H9 (cell line): ENCODE measurements at regions not wholly inside any gene's neighbourhood (a gene's known extent, or its start where the extent isn't known, plus 50 kb on each side); places are given as distances from the start of the nearest gene placed in this dataset.
"Not testable (repeated sequence)": the region's sequence is repeated elsewhere in the genome, so short reads cannot be mapped to it uniquely, and the experiment has no call there.

ENCODE experiments used
- DNase-seq: peaks from one replicate; pipeline ENCODE4 v3.0.0-alpha.2; 2017
- H2AFZ ChIP-seq: one replicate; pipeline ENCODE4 v1.6.1; 2013; ENCODE audit warnings: mild to moderate bottlenecking, low read length, control low read depth, moderate library complexity
- H2AK5ac ChIP-seq: 2 replicates; pipeline ENCODE4 v1.6.1; 2013; ENCODE audit warnings: low read length, control low read depth, mixed read lengths; ENCODE audit not compliant: insufficient read length
- H2BK120ac ChIP-seq: one replicate; pipeline ENCODE4 v1.6.1; 2013; ENCODE audit warnings: low read depth, mild to moderate bottlenecking, low read length, control low read depth, inconsistent platforms; ENCODE audit not compliant: poor library complexity, severe bottlenecking
- H2BK12ac ChIP-seq: 2 replicates; pipeline ENCODE4 v1.6.1; 2013; ENCODE audit warnings: low read length, control low read depth, mixed read lengths, low read depth; ENCODE audit not compliant: insufficient read length
- H2BK15ac ChIP-seq: 2 replicates; pipeline ENCODE4 v1.6.1; 2013; ENCODE audit warnings: low read depth, low read length, control low read depth
- H2BK20ac ChIP-seq: one replicate; pipeline ENCODE4 v1.6.1; 2013; ENCODE audit warnings: low read depth, mild to moderate bottlenecking, low read length, control low read depth, inconsistent platforms; ENCODE audit not compliant: poor library complexity, severe bottlenecking
- H2BK5ac ChIP-seq: 2 replicates; pipeline ENCODE4 v1.6.1; 2013; ENCODE audit warnings: low read length, control low read depth, mixed read lengths; ENCODE audit not compliant: insufficient read length
- H3K14ac ChIP-seq: 2 replicates; pipeline ENCODE4 v1.6.1; 2013; ENCODE audit warnings: low read length, control low read depth; ENCODE audit not compliant: insufficient read depth
- H3K18ac ChIP-seq: 2 replicates; pipeline ENCODE4 v1.6.1; 2013; ENCODE audit warnings: low read depth, mild to moderate bottlenecking, mixed read lengths, low read length, control low read depth; ENCODE audit not compliant: insufficient read length
- H3K23ac ChIP-seq: 2 replicates; pipeline ENCODE4 v1.6.1; 2013; ENCODE audit warnings: low read length, control low read depth, mixed read lengths, low read depth; ENCODE audit not compliant: insufficient read length
- H3K23me2 ChIP-seq: 2 replicates; pipeline ENCODE4 v1.6.1; 2013; ENCODE audit warnings: low read depth, mild to moderate bottlenecking, mixed read lengths, low read length, control low read depth; ENCODE audit not compliant: insufficient read length, poor library complexity, severe bottlenecking
- H3K27ac ChIP-seq: 2 replicates; pipeline ENCODE4 v1.5.1; 2013; ENCODE audit warnings: low read length, control low read depth, mixed read lengths, low read depth; ENCODE audit not compliant: insufficient read length
- H3K27me3 ChIP-seq: 2 replicates; pipeline ENCODE4 v1.6.1; 2013; ENCODE audit warnings: low read length, control low read depth, inconsistent platforms; ENCODE audit not compliant: insufficient read depth
- H3K4ac ChIP-seq: 2 replicates; pipeline ENCODE4 v1.6.1; 2013; ENCODE audit warnings: low read depth, mild to moderate bottlenecking, control low read depth, inconsistent platforms, low read length, moderate library complexity
- H3K4me1 ChIP-seq: 2 replicates; pipeline ENCODE4 v1.6.1; 2013; ENCODE audit warnings: low read length, control low read depth, inconsistent platforms; ENCODE audit not compliant: insufficient read depth
- H3K4me2 ChIP-seq: 2 replicates; pipeline ENCODE4 v1.6.1; 2013; ENCODE audit warnings: low read length, control low read depth, mixed read lengths; ENCODE audit not compliant: insufficient read length, insufficient read depth
- H3K56ac ChIP-seq: 2 replicates; pipeline ENCODE4 v1.6.1; 2013; ENCODE audit warnings: low read depth, mild to moderate bottlenecking, mixed read lengths, low read length, control low read depth; ENCODE audit not compliant: insufficient read length
- H3K79me1 ChIP-seq: 2 replicates; pipeline ENCODE4 v1.6.1; 2013; ENCODE audit warnings: low read depth, mild to moderate bottlenecking, moderate library complexity, low read length, control low read depth, inconsistent platforms; ENCODE audit not compliant: insufficient read depth, poor library complexity, severe bottlenecking
- H3K79me2 ChIP-seq: 2 replicates; pipeline ENCODE4 v1.6.1; 2013; ENCODE audit warnings: low read length, control low read depth, inconsistent platforms; ENCODE audit not compliant: insufficient read depth
- H3K9ac ChIP-seq: 2 replicates; pipeline ENCODE4 v1.6.1; 2013; ENCODE audit warnings: low read length, control low read depth, mixed read lengths; ENCODE audit not compliant: insufficient read length; ENCODE audit errors: extremely low read depth
- H3K9me3 ChIP-seq: one replicate; pipeline ENCODE4 v1.6.1; 2013; ENCODE audit warnings: low read depth, low read length, inconsistent platforms; ENCODE audit not compliant: control insufficient read depth
- H3T11ph ChIP-seq: one replicate; pipeline ENCODE4 v1.6.1; 2013; ENCODE audit warnings: mild to moderate bottlenecking, low read length, control low read depth, inconsistent platforms
- H4K20me1 ChIP-seq: one replicate; pipeline ENCODE4 v1.6.1; 2013; ENCODE audit not compliant: control insufficient read depth, insufficient read length, insufficient read depth
- H4K5ac ChIP-seq: 2 replicates; pipeline ENCODE4 v1.6.1; 2013; ENCODE audit warnings: low read depth, mild to moderate bottlenecking, mixed read lengths, low read length, control low read depth; ENCODE audit not compliant: insufficient read length
- H4K8ac ChIP-seq: replicated peaks from 2 replicates; pipeline ENCODE4 v1.6.1; 2013; ENCODE audit warnings: low read length, control low read depth, mixed read lengths, low read depth; ENCODE audit not compliant: insufficient read length
- H4K91ac ChIP-seq: 2 replicates; pipeline ENCODE4 v1.6.1; 2013; ENCODE audit warnings: low read depth, mild to moderate bottlenecking, moderate library complexity, mixed read lengths, low read length, control low read depth; ENCODE audit not compliant: insufficient read length
- H3K27ac Mint-ChIP-seq, 3 experiments: 2 replicates in 2 of 3; 3 replicates in 1 of 3; pipeline ENCODE4 v1.8.0; 2020 to 2021; ENCODE audit warnings: mixed read lengths in 3 of 3, mild to moderate bottlenecking in 1 of 3, moderate library complexity in 1 of 3
- H3K27me3 Mint-ChIP-seq: 2 replicates; pipeline ENCODE4 v1.8.0; 2021; ENCODE audit warnings: low read depth, mild to moderate bottlenecking, moderate library complexity, mixed read lengths
- H3K36me3 Mint-ChIP-seq, 3 experiments: 2 replicates in 2 of 3; 3 replicates in 1 of 3; pipeline ENCODE4 v1.8.0; 2020 to 2021; ENCODE audit warnings: low read depth in 3 of 3, mixed read lengths in 3 of 3; ENCODE audit not compliant: insufficient read depth in 1 of 3
- H3K4me1 Mint-ChIP-seq, 2 experiments: 2 replicates each; pipeline ENCODE4 v1.8.0; 2020; ENCODE audit warnings: mixed read lengths in 2 of 2
- H3K4me3 Mint-ChIP-seq, 2 experiments: 2 replicates in 1 of 2; 3 replicates in 1 of 2; pipeline ENCODE4 v1.8.0; 2020 to 2021; ENCODE audit warnings: mild to moderate bottlenecking in 2 of 2, mixed read lengths in 2 of 2, moderate library complexity in 1 of 2
- H3K9me3 Mint-ChIP-seq, 2 experiments: 2 replicates in 1 of 2; 3 replicates in 1 of 2; pipeline ENCODE4 v1.8.0; 2020; ENCODE audit warnings: mild to moderate bottlenecking in 2 of 2, mixed read lengths in 2 of 2, moderate library complexity in 1 of 2
- WGBS: extraction: QIAGEN DNeasy Blood & Tissue Kit; methylation state at CpG from one replicate; pipeline ENCODE4 v1.1.7; 2013; ENCODE audit warnings: missing lambda C conversion rate, low lambda C conversion rate, mixed read lengths; ENCODE audit not compliant: insufficient read length; ENCODE audit errors: extremely low coverage; 5-methylcytosine and 5-hydroxymethylcytosine counted together

DNA sequence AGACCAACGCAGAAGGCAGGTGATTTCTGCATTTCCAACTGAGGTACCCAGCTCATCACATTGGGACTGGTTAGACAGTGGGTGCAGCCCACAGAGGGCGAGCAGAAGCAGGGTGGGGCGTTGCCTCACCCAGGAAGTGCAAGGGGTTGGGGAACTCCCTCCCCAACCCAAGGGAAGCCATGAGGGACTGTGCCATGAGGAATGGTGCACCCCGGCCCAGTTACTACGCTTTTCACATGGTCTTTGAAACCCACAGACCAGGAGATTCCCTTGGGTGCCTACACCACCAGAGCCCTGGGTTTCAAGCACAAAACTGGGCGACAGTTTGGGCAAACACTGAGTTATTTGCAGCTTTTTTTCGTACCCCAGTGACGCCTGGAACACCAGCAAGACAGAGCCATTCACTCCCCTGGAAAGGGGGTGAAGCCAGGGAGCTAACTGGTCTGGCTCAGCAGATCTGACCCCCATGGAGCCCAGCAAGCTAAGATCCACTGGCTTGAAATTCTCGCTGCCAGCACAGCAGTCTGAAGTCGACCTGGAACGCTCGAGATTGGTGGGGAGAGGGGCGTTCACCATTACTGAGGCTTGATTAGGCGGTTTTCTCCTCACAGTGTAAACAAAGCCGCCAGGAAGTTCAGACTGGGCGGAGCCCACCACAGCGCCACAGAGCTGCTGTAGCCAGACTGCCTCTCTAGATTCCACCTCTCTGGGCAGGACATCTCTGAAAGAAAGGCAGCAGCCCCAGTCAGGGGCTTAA lies 188.7 kb downstream of the HACE1 start:
- not testable (repeated sequence) for H2BK120ac ChIP-seq, H3T11ph ChIP-seq, H2BK20ac ChIP-seq, H3K56ac ChIP-seq, H2AFZ ChIP-seq, H3K23ac ChIP-seq, H4K91ac ChIP-seq, H3K14ac ChIP-seq, H3K79me1 ChIP-seq, H3K4me3 Mint-ChIP-seq, H2BK5ac ChIP-seq, H2BK15ac ChIP-seq, H3K4me2 ChIP-seq, H2AK5ac ChIP-seq, H3K79me2 ChIP-seq, H3K9ac ChIP-seq, H4K8ac ChIP-seq, H3K27ac ChIP-seq, H4K5ac ChIP-seq, H3K27me3 ChIP-seq, H3K18ac ChIP-seq, H2BK12ac ChIP-seq, H3K23me2 ChIP-seq, H3K27me3 Mint-ChIP-seq, H4K20me1 ChIP-seq, H3K4me1 ChIP-seq, H3K4ac ChIP-seq, H3K9me3 ChIP-seq
- WGBS = no CpG with 5 or more reads among the region's 17 CpGs
- Mint-ChIP-seq H3K36me3 (peaks cover 2 to 24% (median 11%) of the 10 kb centered on the region in 3 experiments; a peak in 5 of 7 replicates), H3K27ac (peak overlapping the region in 2 of 3 experiments; percentile 50 to 63; a peak in 4 of 7 replicates), H3K4me1 (peaks cover 6 to 11% of the 10 kb centered on the region in 2 experiments; a peak in 3 of 4 replicates), H3K9me3 (peaks cover 31% of the 10 kb centered on the region in 2 experiments)
- DNase-seq = peak; percentile 75
